Esophagus muscularis mucosa (tissue), 3 donors: ENCODE measurements at regions not wholly inside any gene's neighbourhood (a gene's known extent, or its start where the extent isn't known, plus 50 kb on each side); places are given as distances from the start of the nearest gene placed in this dataset.

ENCODE experiments used
- POLR2A ChIP-seq: fragments of 450-650 bp; IDR thresholded peaks from one replicate; pipeline ENCODE4 v1.6.1; 2017; ENCODE audit warnings: antibody characterized with exemption, moderate library complexity, mild to moderate bottlenecking, low read depth
- POLR2AphosphoS5 ChIP-seq, 2 donors: sonication (generic); formaldehyde crosslinking; IDR thresholded peaks; one replicate each; pipeline ENCODE4 v1.6.1; 2017; ENCODE audit warnings: antibody characterized with exemption in 2 of 2
- TF ChIP-seq, protein P1 (sequence below), 3 experiments: fragments of 200-600 bp in 2 of 3; fragments of 450-650 bp in 1 of 3; sonication (generic) in 2 of 3; IDR thresholded peaks; one replicate each; pipeline ENCODE4 v1.5.1; 2017 to 2019; ENCODE audit warnings: antibody characterized with exemption in 3 of 3, mild to moderate bottlenecking in 2 of 3, moderate library complexity in 1 of 3

DNA sequence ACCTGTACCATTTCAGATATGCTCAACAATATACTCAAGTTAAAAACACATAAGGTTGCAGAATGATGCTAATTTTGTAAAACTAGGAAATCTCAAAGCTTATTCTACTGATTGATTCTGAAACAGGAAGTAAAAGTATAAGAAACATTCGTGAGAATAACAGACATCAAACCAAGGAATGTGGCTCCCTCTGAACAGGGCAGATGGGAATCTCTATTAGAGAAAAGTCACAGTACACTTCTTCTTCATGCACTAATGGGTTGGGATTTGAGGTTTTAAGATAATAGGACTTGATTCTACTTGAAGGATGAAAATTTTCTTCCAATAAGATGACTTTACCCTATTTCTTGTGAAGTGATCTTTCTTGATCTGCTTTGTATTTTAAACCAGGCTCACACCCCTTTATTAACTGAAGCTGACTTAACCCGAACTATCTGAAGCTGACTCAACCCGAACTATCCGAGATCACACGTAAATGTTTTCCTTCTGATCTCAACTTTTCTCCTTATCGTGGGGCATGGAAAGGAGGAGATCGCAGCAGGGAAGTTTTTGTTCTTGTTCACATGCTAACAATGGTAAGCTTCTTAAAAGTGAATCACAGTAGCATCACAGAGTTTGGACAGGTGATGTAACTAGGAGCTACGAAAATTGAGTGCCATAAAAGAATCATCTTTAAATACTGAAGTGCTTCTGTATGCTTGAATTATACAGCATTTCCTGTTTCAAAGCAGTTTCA, 363.1 kb upstream of the ZFP42 start:
- TF ChIP-seq POLR2A = no peak
- TF ChIP-seq, protein P1, sequence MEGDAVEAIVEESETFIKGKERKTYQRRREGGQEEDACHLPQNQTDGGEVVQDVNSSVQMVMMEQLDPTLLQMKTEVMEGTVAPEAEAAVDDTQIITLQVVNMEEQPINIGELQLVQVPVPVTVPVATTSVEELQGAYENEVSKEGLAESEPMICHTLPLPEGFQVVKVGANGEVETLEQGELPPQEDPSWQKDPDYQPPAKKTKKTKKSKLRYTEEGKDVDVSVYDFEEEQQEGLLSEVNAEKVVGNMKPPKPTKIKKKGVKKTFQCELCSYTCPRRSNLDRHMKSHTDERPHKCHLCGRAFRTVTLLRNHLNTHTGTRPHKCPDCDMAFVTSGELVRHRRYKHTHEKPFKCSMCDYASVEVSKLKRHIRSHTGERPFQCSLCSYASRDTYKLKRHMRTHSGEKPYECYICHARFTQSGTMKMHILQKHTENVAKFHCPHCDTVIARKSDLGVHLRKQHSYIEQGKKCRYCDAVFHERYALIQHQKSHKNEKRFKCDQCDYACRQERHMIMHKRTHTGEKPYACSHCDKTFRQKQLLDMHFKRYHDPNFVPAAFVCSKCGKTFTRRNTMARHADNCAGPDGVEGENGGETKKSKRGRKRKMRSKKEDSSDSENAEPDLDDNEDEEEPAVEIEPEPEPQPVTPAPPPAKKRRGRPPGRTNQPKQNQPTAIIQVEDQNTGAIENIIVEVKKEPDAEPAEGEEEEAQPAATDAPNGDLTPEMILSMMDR (IDR thresholded peaks at IDR 0.05) = no peak
- no peak for TF ChIP-seq POLR2AphosphoS5 (IDR thresholded peaks at IDR 0.05)
